Gastroesophageal sphincter (tissue), 2 donors: ENCODE measurements at regions not wholly inside any gene's neighbourhood (a gene's known extent, or its start where the extent isn't known, plus 50 kb on each side); places are given as distances from the start of the nearest gene placed in this dataset.

Source experiments
- EP300 ChIP-seq: sonication (generic); formaldehyde crosslinking; IDR thresholded peaks from one replicate; pipeline ENCODE4 v1.6.1; 2017; ENCODE audit warnings: antibody characterized with exemption, mild to moderate bottlenecking
- POLR2A ChIP-seq, 2 donors: fragments of 450-650 bp; IDR thresholded peaks; one replicate each; pipeline ENCODE4 v1.6.1; 2017; ENCODE audit warnings: antibody characterized with exemption in 2 of 2, mild to moderate bottlenecking in 2 of 2, moderate library complexity in 1 of 2
- POLR2AphosphoS5 ChIP-seq: sonication (generic); formaldehyde crosslinking; IDR thresholded peaks from one replicate; pipeline ENCODE4 v1.6.1; 2017; ENCODE audit warnings: antibody characterized with exemption

DNA sequence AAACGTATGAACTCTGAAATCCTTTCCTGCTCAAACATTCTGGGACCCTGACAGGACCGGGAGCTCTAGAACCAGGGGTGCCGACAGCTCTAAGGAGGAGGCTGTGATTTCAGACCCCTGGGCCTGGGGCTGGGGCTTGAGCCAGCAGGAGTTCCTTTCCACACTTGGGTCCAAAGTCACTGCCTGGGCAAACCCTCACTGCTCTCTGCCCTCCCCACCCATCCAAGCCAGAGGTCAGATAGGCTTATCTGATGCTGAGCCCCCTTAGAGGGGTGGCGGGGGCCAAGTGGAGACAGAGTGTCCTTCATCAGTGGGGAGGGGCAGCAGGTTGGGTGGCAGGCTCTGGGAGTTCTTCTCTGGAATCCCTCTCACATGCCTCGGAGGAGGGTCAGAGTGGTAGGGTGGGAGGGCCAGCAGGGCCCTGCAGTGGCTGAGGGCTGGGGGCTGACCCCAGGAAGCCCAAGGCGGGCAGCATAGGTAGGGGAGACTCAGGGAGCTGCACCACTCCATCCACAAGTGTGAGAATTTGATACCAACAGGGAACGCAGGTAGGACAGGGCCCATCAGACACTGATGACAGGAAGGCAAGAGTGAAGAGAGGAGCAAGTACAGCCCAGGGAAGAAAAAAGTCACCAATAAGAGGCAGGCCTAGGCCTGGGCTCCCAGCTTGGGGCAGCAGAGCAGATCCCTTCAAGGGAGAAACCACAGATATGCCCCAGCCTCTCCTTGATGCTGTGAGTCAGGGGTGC, 121.0 kb downstream of the MRPL14 start:
- TF ChIP-seq POLR2A (IDR thresholded peaks at IDR 0.05) (no peak), EP300 (no peak), POLR2AphosphoS5 (no peak)
